Keratinocyte (primary cell): ENCODE measurements at regions not wholly inside any gene's neighbourhood (a gene's known extent, or its start where the extent isn't known, plus 50 kb on each side); places are given as distances from the start of the nearest gene placed in this dataset.

ENCODE experiments used
- EZH2 ChIP-seq: IDR thresholded peaks from one replicate; pipeline ENCODE4 v1.6.1; 2012; ENCODE audit warnings: inconsistent platforms, mild to moderate bottlenecking, low read length, moderate library complexity
- TF ChIP-seq, protein P1 (sequence below), 3 experiments: IDR thresholded peaks in 1 of 3; conservative IDR thresholded peaks in 1 of 3; optimal IDR thresholded peaks in 1 of 3; 2 replicates in 2 of 3; 3 replicates in 1 of 3; pipeline versions ENCODE3 to v1.5.1; 2011; ENCODE audit warnings: low read length in 3 of 3, mild to moderate bottlenecking in 3 of 3, moderate library complexity in 2 of 3, control low read depth in 1 of 3, inconsistent platforms in 1 of 3; ENCODE audit not compliant: insufficient read depth in 2 of 3; ENCODE audit errors: extremely low read depth in 1 of 3

DNA sequence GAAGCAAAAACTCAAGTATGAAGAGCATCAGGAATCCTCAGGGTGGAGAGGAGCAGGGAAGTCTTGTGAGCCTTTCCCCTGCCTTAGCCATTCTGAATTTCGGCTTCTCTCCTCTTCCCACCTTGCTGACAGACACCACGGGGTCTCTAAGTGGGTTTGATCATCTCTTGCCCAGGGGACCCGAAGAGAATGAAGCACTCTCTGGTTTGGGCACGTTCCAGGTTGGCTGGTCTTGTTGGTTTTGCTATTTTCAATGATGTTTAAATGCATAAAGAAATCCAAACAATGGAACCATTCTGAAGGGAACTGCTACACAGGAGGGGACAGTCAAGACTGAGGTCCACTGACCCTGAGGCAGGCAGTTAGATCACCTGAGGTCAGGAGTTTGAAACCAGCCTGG, 131.7 kb downstream of the PXDC1 start:
- TF ChIP-seq, protein P1, sequence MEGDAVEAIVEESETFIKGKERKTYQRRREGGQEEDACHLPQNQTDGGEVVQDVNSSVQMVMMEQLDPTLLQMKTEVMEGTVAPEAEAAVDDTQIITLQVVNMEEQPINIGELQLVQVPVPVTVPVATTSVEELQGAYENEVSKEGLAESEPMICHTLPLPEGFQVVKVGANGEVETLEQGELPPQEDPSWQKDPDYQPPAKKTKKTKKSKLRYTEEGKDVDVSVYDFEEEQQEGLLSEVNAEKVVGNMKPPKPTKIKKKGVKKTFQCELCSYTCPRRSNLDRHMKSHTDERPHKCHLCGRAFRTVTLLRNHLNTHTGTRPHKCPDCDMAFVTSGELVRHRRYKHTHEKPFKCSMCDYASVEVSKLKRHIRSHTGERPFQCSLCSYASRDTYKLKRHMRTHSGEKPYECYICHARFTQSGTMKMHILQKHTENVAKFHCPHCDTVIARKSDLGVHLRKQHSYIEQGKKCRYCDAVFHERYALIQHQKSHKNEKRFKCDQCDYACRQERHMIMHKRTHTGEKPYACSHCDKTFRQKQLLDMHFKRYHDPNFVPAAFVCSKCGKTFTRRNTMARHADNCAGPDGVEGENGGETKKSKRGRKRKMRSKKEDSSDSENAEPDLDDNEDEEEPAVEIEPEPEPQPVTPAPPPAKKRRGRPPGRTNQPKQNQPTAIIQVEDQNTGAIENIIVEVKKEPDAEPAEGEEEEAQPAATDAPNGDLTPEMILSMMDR (optimal IDR thresholded peaks at IDR 0.05 in 1 of 3, IDR thresholded peaks at IDR 0.05 in 1 of 3, conservative IDR thresholded peaks at IDR 0.05 in 1 of 3; ENCODE audit: extremely low read depth in 1 of 3, insufficient read depth in 2 of 3, low read length in 3 of 3), result no peak
- TF ChIP-seq EZH2, result no peak
